ENCODE measurements at regions not wholly inside any gene's neighbourhood (a gene's known extent, or its start where the extent isn't known, plus 50 kb on each side); places are given as distances from the start of the nearest gene placed in this dataset.

DNA sequence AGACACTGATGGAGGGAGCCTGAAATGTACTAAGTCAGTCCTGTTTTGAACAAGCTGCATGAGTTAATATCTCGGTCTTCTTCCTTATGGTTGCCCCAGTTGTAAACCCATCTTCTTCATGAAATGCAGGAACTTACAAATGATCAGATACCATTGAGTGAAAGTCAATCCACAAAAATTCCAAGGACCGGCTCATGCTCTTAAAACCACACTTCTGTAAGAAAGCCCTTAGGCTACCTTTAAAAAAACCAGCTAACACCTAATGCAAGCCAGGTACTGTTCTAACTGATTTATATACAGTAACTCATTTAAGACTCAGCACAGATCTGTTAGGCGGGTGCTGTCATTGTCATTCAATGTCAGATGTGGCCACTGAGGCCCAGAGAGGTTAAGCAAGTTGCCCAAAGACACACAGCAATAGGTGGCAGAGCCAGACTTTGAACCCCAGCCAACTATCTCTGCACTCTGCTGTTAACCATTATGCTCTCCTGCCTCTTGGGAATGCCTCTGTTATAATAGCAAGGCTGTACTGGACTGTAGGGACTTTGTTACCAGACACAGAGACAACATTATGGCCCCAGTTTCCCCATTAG, 93.4 kb downstream of the C16orf95 start:
- no peak for DNase-seq (ENCODE audit: low read depth in 2 of 2)

DNA sequence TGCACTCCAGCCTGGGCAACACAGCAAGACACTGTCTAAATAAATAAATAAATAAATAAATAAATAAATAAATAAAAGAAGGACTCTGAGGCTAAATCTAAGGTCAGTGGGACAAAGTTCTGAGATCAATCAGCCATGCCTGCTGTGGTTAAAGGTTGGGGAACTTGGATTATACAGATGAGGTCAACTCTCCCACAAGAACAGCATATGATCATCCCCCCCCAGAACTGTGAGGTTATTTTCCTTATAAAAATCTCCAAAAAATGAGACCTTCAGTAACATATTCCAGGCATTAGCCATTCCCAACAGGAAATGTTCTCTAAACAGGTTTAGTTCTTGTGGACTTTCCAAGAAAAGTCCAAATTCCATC, 90.3 kb downstream of the C16orf95 start:
- DNase-seq (ENCODE audit: low read depth in 2 of 2) = no peak

GRCh38 chr16:87227296-87227951, 89.8 kb downstream of the C16orf95 start:
- DNase-seq (ENCODE audit: low read depth in 2 of 2) = no peak

DNA sequence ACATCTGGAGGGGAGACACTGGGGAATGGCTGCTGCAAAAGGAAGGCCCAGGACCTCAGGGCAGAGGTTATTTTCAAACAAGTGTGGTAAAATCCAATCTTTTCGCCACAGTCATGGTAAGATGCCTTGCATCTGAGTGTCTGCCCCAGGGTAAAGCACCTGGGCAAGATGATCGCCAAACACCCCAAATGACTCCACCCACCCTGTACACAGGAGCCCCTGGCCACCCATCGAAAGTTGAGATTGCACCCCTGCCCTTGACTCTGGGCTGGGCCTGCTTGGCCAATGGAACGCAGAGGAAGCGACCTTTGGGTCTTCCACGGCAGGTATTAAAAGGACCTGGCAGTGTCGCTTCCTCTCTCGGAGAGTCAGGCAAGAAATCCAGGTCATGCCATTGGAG, 88.8 kb downstream of the C16orf95 start:
- no peak for DNase-seq (ENCODE audit: low read depth in 2 of 2)

DNA sequence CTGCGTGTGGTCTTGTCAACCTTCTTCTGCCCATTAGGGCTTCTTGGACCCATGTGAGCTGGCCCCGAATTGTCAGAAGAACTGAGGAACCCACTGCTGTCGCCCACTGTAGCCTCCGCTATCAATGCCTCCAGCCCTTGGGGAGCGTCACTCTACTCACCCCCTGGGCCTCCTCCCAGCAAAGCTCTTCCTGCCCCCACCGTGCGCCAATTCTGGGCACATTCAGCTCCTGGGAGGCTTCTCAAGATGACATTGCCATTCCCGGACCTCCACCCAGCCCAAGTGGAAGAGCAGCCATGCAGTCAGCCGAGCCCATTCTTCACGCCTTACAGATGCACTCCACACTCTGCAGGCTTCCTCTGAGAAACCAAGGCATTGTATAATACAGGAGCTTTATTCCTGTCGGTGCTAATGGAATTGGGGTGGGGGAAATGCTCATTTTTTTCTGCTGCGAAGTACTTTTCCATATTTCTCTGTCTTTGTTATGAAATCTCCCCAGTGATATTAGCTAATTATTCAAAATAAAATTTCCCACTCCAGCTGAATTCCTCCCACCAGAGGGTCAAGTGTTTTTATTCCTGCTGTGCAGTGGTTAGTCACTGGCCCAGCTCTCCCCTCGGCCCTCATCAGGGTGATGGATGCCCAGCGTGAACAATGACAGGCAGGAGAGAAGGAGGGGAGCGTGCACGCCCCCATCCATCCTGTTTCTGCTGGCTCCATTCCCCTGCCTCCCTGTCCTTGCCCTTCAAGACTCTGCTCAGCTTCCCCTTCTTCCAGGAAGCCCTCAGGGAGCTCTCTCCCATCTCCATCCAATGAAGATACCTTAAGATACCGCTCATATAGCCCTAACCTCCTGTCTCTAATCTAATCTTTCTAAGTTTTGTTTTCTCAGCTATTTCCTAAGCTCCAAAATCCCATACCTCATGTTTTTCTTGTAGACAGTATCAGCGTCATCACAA, 87.7 kb downstream of the C16orf95 start:
- DNase-seq (ENCODE audit: low read depth in 2 of 2) = no peak

DNA sequence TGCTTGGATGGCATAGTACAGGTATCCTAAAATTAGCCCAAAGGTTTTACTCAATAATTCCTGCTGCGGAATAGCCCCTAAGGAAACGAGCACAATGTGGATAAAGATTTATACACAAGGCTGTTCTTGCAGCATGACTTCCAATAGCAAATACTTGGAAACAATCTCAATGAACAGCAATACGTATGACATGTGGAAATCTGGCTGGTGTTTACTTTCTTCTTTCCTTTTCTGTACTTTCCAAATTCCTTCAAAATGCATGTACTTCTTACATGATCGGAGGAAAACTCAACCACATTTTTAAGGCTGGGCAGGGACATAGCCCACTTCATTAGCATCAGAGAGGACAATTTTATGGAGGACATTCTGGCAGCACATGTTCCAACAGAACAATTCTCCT, 86.6 kb downstream of the C16orf95 start:
- no peak for DNase-seq (ENCODE audit: low read depth in 2 of 2)

DNA sequence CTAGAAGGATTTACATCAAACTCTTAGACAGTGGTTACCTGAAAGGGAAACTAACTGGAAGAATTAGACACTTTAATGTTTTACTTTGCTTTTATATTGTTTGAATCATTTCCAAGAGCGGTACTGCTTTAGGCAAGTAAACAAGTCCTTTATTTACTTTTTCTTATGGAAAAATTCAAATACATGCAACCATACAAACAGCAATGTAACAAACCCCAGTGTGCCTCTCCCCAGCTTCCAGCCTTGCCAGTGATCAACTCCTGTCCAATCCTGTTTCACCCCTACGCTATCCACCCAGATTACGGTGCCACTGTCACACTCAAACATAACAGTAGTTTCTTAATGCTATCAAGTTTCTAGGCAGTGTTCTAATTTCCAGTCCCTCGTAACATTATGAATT, 85.9 kb downstream of the C16orf95 start:
- DNase-seq (ENCODE audit: low read depth in 2 of 2) = no peak

DNA sequence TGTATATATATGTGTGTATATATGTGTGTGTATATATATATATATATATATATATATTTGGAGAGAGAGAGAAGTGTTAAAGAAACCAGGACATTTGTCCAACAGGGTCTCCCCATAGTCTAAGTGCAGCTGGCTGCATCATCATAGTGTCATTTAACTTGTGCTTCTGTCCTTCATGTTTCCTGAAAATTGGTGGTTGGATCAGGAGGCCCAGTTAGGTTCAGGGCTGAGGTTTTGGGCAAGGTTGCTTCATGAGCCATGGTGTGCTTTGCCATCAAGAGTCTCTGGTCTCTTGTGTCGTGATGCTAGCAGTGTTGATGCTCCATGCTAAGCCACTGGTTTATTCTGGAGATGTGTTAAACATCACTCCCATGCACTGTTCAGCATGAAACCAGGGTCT, 85.3 kb downstream of the C16orf95 start:
- no peak for DNase-seq (ENCODE audit: low read depth in 2 of 2)

DNA sequence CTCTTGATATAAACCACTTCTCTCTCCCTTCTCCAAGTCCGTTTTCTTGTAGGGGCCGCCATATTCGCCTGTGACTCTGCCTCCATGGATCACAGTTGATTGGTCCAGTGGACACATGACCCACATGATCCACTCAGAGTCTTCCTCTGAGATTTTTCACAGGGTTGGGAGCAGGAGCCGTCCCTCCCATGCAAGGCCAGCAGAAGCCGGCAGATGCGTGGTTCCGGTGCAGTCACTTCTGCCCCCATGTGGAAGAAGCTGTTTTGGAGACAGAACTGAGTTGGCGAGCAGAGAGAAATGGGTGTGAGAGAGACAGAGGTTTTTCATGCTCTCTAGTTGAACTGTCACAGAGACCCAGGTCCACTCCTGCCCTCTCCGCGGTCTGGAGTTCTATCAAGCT, 83.3 kb downstream of the C16orf95 start:
- no peak for DNase-seq (ENCODE audit: low read depth in 2 of 2)

DNA sequence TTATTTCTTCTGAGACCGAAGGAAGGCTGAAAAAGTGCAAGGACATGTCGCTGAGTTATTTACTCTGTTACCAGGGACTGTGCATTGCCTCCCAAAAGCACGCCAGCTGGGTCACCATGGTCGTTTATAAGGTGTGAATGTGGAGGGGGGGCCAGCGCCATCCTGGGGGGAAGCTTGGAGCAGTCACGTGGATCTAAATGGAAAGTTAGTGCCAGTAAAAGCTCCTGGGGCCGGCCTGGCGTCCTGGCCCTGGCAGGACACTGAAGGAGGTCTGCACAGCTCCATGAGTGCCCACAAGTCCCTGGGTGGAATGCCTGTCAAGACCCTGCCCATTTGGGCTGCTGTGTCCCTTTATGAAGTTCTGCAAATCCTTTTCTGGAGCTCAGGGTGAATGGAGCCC, 82.6 kb downstream of the C16orf95 start:
- no peak for DNase-seq (ENCODE audit: low read depth in 2 of 2)

- DNase-seq (ENCODE audit: low read depth in 2 of 2) = no peak
Observed at GRCh38 chr16:87235810-87236515, 81.2 kb downstream of the C16orf95 start.

GRCh38 chr16:87236516-87237115, 80.6 kb downstream of the C16orf95 start:
- DNase-seq (ENCODE audit: low read depth in 2 of 2) = no peak

DNA sequence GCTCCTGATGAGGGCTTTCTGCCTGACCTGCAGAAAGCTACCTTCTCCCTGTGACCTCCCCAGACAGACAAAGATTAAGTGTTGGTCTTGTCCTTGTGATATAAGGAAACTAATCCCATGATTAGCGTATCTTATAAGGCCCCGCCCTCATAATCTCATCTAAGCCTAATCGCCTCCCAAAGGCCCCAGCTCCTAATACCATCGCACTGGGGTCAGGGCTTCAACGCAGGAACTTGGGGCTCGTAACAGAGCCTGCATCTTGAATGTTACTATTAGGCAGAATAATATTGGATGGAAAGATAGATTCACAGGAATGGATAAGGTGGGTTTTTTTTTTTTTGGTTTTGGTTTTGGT, 78.9 kb downstream of the C16orf95 start:
- DNase-seq (ENCODE audit: low read depth in 2 of 2) = no peak

DNA sequence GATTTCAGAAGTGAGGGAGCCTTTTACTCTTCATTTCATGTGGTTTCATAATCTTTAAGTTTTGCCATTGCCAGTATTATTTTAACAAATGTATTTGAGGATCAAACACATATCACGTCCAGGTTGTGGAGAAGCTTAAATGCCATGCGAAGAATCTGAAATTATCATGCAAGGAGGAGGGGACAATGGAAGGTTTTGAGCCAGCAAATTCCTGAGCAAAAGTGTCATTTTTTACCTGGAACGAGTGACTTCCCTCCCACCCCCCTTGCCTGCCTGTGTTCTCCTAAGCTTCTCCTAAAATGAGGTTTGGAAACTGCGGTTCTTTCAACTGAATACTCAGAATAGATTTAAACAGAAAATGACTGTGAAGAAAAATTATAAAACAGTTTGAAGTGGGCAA, 77.6 kb downstream of the C16orf95 start:
- DNase-seq (ENCODE audit: low read depth in 2 of 2) = no peak

DNA sequence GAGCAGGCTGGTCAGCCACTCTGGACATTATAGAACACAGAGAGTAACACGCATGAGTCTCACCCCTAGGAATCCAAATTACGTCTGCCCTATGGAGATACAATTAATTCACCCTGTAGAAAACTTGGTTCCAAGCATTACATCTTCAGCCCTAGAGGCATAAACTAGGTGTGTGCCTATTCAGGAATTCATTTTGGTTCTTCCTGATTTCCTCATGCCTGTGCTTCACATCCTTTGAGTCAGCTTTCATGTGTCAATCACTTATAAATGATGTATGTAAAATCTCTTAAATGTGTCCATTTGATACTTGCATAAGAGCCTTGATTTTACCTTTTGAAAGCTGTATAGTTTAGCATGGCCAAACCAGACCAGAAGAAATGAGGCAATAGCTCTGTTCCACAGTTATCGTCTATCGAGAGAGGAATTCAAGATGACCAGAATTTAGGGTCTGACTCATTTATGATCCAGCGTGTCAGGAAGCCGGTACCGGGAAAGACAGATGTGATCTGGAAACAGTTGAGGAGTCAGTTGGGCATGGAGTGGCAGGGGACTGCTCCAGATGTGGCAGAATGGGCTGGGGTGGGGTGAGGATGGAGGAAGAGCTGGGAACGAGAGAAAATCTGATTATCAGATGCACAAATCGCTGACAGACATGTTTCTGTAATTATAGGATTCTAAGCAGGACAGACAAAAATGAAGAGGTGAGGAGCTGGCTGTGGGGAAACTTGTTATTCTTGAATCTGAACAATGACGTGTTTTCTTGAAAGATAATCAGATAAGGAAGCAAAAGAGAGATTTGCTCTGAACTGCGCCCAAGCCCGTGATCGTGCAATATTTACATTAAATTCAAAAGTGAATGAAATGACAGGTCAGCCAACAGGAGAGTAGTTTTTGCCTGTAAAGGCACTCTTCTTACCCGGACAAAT, 76.7 kb downstream of the C16orf95 start:
- no peak for DNase-seq (ENCODE audit: low read depth in 2 of 2)

GRCh38 chr16:87241137-87241771, 75.9 kb downstream of the C16orf95 start:
- DNase-seq (ENCODE audit: low read depth in 2 of 2) = no peak

GRCh38 chr16:87243478-87243877, 73.7 kb downstream of the C16orf95 start:
- no peak for DNase-seq (ENCODE audit: low read depth in 2 of 2)

GRCh38 chr16:87244636-87245197, 72.5 kb downstream of the C16orf95 start:
- no peak for DNase-seq (ENCODE audit: low read depth in 2 of 2)

DNA sequence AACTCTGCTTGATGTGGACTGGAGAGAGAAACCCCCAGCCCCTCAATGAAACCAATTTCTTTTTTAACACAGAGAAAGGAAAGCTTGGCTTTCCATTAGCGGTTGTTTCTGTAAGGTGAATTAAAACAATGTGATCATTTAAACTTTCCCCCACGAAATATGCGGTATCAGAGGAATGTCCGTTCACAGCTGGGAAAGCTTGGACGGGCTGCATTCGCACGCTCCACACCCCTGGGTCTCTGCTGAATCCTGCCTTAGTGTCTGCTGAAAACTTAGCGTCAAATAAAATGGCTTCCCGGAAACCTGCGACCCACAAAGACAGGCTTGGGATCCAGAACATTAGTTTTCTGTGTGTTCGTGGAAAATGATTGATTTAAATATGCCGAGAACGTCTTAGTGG, 71.7 kb downstream of the C16orf95 start:
- DNase-seq (ENCODE audit: low read depth in 2 of 2) = no peak
